NCI-H146 treated with DMSO at 0.1 percent for 48 hours (cell line): ENCODE measurements at regions not wholly inside any gene's neighbourhood (a gene's known extent, or its start where the extent isn't known, plus 50 kb on each side); places are given as distances from the start of the nearest gene placed in this dataset.
"Not testable (repeated sequence)": the region's sequence is repeated elsewhere in the genome, so short reads cannot be mapped to it uniquely, and the experiment has no call there.

Experiments
- DNase-seq: peaks from one replicate; lab custom pipeline; 2025; ENCODE audit not compliant: unreplicated experiment; lab: John Stamatoyannopoulos, UW

DNA sequence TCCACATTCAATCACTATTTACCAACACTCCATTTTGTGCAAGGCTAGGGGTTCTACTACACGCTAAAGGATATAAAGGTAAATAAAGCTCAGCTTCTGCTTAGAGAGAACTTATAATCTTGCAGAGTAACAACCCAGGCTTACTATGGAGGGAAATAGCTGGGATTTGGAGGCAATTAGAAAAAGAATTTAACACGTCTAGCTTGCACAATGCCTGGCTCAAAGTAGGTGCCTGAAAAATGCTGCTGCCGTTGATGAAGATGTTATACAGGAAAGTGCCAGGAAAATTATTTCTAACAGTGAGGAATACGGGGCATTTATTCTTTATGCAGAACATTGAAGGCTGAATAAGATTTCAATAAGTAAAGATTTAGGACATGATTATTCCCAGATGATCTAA, 214.2 kb downstream of the KITLG start:
- no peak for DNase-seq

DNA sequence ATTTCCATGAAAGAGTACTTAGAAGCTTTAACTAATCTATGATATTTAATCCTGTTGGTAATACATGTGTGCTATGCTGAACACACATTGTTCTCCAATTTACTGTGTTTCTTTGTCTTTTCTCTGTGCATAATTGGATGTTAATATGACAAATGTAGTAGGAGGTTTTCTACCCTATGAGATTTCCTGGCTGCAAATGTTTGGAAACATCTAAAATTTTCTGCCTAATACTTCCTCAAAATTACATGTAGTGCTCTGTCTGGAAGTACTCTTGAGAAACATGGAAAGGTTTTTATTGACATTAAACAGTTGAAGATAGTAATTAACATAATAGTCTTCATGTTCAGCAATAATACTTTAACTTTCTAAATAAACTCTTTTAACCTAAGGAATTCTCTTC, 213.0 kb downstream of the KITLG start:
- DNase-seq, result no peak

DNA sequence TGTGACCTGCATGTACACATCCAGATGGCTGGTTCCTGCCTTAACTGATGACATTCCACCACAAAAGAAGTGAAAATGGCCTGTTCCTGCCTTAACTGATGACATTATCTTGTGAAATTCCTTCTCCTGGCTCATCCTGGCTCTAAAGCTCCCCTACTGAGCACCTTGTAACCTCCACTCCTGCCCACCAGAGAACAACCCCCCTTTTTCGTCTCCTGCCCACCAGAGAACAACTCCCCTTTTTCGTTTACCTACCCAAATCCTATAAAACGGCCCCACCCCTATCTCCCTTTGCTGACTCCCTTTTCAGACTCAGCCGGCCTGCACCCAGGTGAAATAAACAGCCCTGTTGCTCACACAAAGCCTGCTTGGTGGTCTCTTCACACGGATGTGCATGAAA, 212.2 kb downstream of the KITLG start:
- not testable (repeated sequence) for DNase-seq

DNA sequence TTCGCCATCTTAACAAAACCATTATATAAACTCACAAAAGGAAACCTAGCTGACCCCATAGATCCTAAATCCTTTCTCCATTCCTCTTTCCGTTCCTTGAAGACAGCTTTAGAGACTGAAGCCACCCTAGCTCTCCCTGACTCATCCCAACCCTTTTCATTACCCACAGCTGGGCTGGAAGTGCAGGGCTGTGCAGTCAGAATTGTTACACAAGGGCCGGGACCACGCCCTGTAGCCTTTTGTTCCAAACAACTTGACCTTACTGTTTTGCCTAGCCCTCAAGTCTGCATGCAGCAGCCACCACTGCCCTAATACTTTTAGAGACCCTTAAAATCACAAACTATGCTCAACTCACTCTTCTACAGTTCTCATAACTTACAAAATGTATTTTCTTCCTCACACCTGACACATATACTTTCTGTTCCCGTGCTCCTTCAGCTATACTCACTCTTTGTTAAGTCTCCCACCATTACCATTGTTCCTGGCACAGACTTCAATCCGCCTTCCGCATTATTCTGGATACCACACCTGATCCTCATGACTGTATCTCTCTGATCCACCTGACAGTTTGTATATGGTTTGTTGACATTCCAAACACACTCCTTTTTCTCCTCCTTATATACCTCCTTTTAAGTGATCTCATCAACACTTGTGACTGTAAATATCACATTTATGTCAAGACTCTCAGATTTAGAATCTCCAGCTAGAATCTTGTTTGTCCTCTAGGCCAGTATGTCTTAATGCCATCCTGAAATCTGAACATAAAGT, 208.7 kb downstream of the KITLG start:
- no peak for DNase-seq

DNA sequence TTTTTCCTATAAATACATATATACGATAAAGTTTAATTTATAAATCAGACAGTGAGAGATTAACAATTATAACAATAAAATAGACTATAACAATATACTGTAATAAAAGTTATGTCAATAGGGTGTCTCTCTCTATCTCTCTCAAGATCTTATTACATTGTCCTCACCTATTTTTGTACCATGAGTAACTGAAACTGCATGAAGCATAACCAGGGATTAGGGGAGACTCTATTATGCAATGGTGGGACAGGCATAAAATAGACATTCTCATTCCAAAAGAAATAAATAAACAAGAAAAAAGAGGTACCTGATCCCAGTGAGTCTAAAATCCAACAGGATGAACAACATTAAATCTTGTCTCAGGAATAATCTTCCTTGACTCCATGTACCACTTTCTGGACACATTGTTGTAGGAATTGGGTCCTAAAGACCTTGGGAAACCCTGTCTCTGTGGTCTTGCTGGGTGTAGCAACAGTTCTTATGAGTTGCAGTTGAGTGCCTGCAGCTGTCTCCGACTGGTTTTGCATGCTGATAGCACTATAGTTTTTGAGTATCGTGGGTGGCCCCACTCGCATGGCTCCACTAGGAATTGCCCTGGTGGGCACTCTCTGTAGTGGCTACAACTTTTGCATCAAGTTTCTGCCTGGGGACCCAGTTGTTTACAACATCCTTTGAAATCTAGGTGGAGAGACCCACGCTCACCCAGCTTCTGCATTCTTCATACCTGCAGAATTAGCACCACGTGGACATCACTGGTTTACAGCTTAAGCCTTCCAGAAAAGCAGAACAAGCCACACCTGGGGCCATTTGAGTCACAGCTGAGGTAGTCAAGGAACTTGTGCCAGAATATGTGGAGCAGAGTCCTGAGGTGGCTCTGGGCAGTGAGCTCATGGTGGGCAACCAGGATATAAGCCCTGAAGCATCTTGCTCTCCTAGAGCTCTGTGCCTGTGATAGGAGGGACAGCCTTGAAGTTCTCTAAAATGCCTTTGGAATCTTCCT, 204.7 kb downstream of the KITLG start:
- no peak for DNase-seq

DNA sequence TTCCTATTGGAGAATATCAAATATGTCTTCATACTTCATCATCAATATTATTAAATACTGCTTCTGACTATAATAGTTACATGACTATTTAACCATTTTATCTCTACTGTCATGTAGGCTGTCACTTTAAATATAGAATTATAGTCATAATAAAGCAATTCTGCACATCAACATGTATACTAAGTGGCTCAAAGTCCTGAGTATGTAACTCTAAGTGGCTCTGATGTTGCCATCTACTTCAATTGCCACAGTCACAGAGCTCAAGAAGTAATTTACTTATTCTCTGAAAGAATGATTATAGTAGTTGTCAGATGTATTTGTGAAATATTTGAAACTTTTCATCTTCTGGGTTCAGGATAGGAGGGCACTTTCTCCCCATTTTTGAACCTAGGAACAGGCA, 202.3 kb downstream of the KITLG start:
- DNase-seq, result no peak

DNA sequence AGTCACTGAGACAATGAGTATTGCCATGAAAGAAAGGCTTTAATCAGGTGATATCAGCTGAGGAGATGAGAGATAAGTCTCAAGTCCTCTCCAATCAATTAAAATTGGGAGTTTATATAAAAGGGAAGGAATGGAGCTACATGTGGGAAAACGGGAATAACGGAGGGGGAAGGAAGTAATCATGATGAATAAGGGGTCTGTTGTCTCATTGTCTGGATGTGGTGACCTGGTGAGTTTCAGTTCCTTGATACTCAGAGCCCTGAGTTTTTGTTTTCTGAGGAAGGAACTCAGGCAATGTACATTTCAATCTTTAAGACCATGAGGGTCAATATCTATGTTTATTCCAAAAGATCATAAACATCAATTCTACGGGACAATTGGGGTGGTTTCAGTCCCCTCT, 198.8 kb downstream of the KITLG start:
- DNase-seq, result no peak

DNA sequence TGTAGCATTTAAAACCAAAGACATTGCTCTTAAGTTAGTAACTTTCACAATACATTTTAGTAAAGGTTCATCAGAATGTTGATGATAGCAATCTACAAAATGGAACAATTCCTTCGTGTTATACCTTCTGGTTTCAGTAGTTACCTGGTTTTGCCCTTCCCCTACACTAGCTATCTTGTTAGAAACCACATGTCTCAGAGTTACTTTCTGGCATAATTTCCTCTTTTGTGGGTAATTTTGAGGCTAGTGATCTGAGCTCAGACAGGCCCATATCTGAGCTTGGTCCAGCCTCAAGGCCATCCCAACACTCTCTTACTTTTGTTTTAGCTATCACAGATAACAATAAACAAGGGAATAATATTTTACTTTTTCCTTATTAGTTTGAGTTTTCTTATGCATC, 196.9 kb downstream of the KITLG start:
- no peak for DNase-seq

DNA sequence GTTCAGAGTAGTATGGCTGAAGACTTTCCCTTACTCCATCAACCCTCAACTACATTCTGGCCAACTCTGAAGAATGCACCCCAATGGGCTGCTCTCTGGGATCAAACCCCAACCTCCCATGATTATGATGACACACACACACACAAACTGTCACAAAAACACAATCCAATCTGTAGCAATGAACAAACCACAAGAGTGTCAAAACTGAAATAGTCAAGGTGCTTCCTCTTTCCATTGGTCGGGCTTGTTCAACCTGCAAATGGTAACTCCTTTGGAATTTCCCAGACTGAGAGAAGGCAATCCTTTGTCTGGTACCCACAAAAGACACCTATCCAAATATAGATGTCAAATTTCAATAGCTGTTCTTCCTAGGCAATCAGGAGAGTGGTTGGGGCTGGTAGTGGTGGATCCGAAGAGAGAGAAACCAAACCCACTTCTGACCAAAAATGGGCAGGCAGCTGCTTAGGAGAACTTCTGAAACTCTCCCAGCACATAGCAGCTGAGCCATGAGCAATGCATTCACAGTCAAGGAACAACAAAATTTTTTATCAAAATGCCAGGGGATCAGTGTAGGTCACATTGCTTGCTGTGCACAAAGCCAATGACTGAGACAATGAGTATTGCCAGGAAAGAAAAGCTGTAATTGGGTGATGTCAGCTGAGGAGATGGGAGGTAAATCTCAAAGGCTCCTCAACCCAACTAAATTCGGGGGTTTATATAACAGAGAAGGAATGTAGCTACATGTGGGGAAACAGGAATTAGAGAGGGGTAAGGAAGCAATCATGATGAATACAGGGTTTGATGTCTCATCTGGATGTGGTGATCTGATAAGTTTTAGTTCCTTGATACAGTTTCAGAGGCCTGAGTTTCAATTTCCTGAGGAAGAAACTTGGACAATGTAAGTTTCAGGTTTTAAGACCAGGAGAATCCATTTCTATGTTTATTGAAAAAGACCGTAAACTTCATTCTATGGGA, 191.4 kb downstream of the KITLG start:
- no peak for DNase-seq

DNA sequence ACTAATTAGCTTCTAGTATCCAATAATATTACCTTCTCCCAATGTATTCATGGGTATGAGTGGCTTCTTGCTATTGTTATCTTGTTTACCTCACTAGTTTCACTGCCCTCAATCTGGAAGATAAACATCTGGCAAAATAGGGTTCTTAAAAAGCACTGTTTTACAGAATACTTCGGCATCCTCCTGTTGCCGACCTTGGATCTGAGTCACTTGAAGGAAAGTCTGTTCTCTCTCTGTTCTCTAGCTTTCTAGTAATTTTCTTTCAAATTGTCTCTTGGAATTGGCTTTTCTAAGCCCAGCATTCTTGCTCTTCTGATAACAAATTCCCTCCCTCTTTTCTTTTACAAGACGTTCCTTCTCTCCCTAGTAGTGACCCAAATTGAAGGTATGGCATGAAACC, 189.5 kb downstream of the KITLG start:
- no peak for DNase-seq

DNA sequence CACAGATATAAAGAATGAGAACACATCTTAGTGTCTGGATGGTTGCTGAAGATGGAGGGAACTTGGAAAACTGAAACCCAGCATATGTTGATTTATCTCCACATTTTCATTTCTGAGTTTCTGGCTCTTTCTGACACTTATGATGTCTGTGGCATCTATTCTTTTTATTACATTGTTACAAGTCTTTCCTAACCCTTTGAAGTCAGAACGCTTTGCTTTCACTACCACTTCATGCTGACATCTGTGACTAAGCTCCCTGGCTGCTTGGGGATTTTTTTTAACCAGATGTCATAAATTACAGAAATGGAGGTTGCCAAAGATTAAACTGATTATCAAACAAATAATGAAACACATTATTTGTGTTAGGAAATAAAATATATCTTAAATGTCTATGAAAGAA, 188.7 kb downstream of the KITLG start:
- DNase-seq, result no peak

DNA sequence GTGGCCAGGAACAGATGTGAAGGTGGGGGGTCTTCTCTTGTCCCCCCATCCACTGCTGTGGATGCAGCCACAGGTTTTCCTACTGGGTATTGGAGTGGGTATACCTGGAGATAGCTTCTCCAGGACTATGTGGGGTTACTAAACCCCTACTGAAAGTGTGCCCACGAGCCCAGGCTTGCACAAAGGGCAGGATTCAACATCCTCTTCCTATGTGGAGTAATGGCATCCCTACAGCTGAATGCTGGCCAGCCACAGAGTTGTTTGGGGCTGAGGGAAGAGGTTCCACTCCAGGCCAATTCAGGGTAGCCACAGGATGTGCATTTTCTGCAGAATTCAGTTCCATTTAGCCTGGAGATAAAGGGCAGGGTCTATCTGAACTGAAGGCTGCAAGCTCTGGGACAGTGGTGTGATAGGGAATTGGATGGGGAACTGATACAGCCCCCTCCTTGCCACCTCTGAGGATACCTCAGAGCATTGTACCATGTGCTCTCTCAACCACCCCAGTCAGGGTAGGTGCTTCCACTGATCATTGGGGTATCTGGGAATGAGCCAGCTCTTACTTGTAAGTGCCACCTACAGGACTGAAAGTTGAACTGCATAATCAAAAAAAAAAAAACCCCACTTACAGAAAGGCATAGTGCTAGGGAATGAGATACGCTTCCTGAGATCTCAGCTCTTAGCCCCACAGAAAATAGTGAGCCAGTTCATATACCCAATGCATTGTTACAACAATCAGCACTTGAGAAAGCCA, 187.1 kb downstream of the KITLG start:
- no peak for DNase-seq

DNA sequence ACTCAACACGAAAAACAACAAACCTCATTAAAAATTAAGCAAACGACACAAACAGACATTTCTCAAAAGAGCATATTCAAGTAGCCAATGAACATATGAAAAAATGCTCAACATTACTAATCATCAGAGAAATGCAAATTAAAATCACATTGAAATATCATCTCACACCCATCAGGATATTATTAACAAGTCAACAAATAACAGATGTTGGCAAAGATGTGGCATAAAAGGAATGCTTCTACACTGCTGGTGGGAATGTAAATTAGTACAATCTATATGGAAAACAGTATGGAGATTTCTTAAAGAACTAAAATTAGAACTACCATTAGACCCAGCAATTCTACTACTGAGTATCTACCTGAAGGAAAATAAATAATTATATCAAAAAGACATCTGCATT, 182.2 kb downstream of the KITLG start:
- no peak for DNase-seq

DNA sequence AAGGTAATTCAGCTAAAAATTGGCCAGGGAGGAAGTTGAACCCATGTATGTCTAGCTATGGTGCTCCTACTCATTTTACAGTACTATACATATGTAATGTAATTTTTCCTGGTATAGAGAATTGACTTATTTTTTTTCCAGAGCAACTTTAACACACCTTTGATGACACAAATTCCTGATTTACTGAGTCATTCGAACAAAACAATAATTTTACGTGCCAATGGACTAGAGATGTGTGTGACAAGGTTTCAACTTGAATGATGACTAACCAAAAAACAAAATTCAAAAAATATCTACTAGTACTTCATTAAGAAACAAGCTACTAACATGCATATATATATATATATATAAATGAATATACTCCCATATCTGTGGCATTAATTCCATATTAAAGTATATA, 180.5 kb downstream of the KITLG start:
- no peak for DNase-seq

DNA sequence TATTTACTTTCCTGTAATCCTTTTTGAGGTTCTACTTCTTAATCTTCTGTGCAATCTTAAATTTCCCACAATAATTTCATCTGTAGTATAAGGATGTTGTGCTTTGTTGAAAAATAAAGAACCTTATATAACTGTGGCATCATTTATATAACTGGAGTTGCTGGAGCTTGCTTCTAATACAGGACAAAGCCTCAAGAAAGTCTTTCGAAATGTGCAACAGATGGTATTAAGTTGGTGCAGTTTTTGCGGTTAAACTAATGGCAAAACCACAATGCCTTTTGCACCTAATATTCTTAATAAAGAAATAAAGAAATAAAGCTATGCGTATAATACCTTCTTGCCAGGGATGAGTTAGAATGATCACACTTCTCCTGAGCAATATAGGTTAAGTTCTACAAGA, 180.0 kb downstream of the KITLG start:
- no peak for DNase-seq

DNA sequence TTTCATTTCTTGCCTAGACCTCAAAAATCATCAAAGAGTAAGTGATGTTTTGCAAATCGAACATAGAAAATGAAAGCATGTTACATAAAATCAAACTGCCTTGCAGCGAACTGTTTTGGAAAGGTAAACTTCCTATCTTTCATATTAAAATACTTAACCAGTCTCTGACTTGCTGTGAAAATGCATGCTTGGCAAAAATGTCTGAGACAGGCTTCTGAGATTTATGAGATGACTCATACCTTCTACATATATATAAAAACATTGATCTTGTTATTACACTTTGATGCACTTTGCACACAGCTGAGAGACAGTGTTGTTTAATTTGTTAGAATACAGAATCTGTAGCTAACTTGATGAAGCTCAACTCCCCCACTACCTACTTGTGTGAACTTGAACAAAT, 179.1 kb downstream of the KITLG start:
- no peak for DNase-seq

DNA sequence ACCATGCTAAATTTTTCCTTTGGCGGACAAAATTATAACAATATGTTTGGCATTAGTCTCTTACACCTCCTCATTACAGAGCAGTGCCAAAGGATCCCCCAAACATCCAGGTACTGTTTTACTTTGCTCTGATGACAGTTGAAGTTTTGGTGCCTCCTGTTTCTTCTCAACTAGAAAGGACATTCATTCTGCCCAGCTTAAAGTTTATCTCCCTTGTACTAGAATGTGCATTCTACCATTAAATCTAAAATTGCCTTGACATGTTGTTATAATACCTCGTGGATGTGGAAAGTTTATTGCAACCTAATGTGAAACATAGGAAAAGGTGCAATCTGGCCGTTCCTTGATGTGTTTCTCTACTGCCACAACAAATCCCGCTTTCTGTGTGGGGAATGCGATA, 173.4 kb downstream of the KITLG start:
- DNase-seq, result no peak

DNA sequence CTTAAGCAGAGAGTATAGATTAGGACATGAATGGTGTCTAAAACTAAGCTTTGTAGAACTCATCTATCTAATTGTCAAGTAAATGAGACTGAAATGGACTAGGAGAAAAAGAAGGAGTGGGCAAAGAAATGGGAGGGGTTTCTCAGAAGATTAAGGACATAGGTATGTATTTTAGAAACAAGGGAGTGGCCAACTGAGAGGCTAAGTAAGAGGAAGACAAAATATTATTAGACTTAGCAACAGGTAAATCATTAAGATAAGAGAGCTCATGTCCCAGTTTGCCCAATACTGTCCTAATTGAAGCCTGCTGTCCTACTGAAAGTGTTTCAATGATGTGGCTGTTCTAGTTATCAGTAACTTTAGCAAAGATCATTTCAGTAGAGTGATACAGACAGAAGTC, 171.4 kb downstream of the KITLG start:
- DNase-seq, result no peak

DNA sequence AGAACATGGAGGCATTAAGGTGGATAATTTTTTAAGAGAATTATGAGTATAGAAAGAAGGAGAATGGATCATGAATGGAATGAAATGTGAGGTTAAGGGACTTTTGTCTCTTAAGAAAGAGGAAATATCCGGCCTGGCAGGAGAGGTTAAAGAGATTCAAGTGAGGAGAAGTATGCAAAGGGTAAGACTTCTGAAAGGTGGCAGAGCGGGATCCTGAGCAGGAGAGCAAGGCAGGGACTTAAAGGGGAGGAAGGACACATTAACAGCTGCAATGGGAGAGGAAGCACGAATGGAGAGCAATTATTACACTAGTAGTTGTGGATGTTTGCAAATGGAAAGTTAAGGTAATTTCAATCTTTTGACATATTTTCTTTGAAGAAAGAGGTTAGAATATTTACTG, 171.0 kb downstream of the KITLG start:
- DNase-seq, result no peak

DNA sequence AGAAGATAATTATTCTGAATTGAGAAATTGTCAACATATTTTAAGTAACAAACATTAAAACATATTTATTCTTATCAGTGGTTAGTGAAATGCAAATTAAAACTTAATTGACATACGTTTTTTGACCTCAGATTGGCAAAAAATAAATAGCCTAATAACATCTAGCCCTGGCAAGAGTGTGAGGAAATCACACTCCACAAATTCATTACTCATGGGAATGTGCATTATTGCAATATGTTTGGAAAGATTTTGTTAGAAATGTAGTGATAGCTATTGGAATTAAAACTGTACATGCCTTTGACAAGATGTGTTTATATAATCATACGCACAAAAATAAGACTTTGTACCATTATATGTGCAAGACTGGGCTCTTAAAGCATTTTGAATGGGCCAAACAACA, 168.6 kb downstream of the KITLG start:
- no peak for DNase-seq
